Esophagus squamous epithelium (tissue), 5 donors: ENCODE measurements at regions not wholly inside any gene's neighbourhood (a gene's known extent, or its start where the extent isn't known, plus 50 kb on each side); places are given as distances from the start of the nearest gene placed in this dataset.

Experiments
- DNase-seq: peaks from one replicate; lab custom pipeline; 2025; lab: John Stamatoyannopoulos, UW
- H3K27ac ChIP-seq, 4 donors: fragments of 200-600 bp; sonication (generic); one replicate each; pipeline ENCODE4 v1.5.1; 2016 to 2019; ENCODE audit warnings: mild to moderate bottlenecking in 1 of 4
- H3K27me3 ChIP-seq, 4 donors: fragments of 200-600 bp; sonication (generic); 1 replicate in 3 of 4; 2 replicates in 1 of 4; pipeline versions ENCODE4 v1.5.1 to v1.6.0; 2017 to 2021; ENCODE audit warnings: antibody characterized with exemption in 1 of 4
- H3K36me3 ChIP-seq, 3 donors: fragments of 200-600 bp; sonication (generic); one replicate each; pipeline ENCODE4 v1.5.1; 2016 to 2019
- H3K4me1 ChIP-seq, 3 donors: fragments of 200-600 bp; sonication (generic); one replicate each; pipeline ENCODE4 v1.5.1; 2017 to 2019
- H3K4me3 ChIP-seq, 4 donors: fragments of 200-600 bp; sonication (generic); 1 replicate in 3 of 4; 2 replicates in 1 of 4; pipeline ENCODE4 v1.5.1; 2016 to 2019; ENCODE audit warnings: mild to moderate bottlenecking in 2 of 4, moderate library complexity in 1 of 4
- H3K9me3 ChIP-seq, 3 donors: fragments of 200-600 bp; sonication (generic); one replicate each; pipeline ENCODE4 v1.5.1; 2016 to 2019
- CTCF ChIP-seq, 6 experiments: fragments of 450-650 bp in 4 of 6; fragments of 200-600 bp in 2 of 6; sonication (generic) in 2 of 6; IDR thresholded peaks; one replicate each; pipeline ENCODE4 v1.5.1; 2016 to 2019; ENCODE audit warnings: antibody characterized with exemption in 6 of 6, mild to moderate bottlenecking in 4 of 6, moderate library complexity in 4 of 6
- POLR2A ChIP-seq, 4 donors: fragments of 450-650 bp; IDR thresholded peaks; one replicate each; pipeline ENCODE4 v1.6.1; 2017; ENCODE audit warnings: antibody characterized with exemption in 4 of 4, mild to moderate bottlenecking in 4 of 4, moderate library complexity in 3 of 4
- WGBS, 2 donors: methylation state at CpG; one replicate each; pipeline ENCODE4 v1.1.5; 2018; 5-methylcytosine and 5-hydroxymethylcytosine counted together
- intact Hi-C: fragments of 100-400 bp; cut with DNase I; formaldehyde crosslinking; loops from one replicate; pipeline ENCODE4 v1.15.0; 2022
- donor health status: DM: yes; HTN: yes; CAD: no.

GRCh38 chr13:81800433-81800832 is 1459.5 kb upstream of the SPRY2 start:
- WGBS, 2 donors: 70% methylated on average over 1 of the region's 1 CpG
- DNase-seq: no peak
- TF ChIP-seq POLR2A (IDR thresholded peaks at IDR 0.05): no peak
- no peak for TF ChIP-seq CTCF (IDR thresholded peaks at IDR 0.05)
- Histone ChIP-seq H3K27me3 (no peaks in the 10 kb centered on the region), H3K9me3 (no peaks in the 10 kb centered on the region), H3K4me1 (no peaks in the 10 kb centered on the region), H3K4me3 (no peak overlapping the region), H3K27ac (no peak overlapping the region), H3K36me3 (no peaks in the 10 kb centered on the region)
- intact Hi-C loops: no loop called here

- Histone ChIP-seq H3K9me3 (no peaks in the 10 kb centered on the region), H3K27ac (no peak overlapping the region), H3K27me3 (no peaks in the 10 kb centered on the region), H3K36me3 (no peaks in the 10 kb centered on the region), H3K4me3 (no peak overlapping the region), H3K4me1 (no peaks in the 10 kb centered on the region)
- WGBS, 2 donors: 7 to 27% methylated on average over 1 of the region's 1 CpG
- intact Hi-C loops: no loop called here
- no peak for DNase-seq
- TF ChIP-seq CTCF (IDR thresholded peaks at IDR 0.05): no peak
- TF ChIP-seq POLR2A (IDR thresholded peaks at IDR 0.05): no peak
Measured at GRCh38 chr13:81795710-81796109, 1454.8 kb upstream of the SPRY2 start.

GRCh38 chr13:81791641-81792040 is 1450.7 kb upstream of the SPRY2 start:
- H3K27ac ChIP-seq: no peak overlapping the region
- H3K4me3 ChIP-seq: no peak overlapping the region
- DNase-seq: no peak
- no peaks in the 10 kb centered on the region for H3K4me1 ChIP-seq
- WGBS, 2 donors: 56 to 75% methylated on average over 1 of the region's 1 CpG
- intact Hi-C loops: no loop called here
- no peaks in the 10 kb centered on the region for H3K27me3 ChIP-seq
- no peaks in the 10 kb centered on the region for H3K9me3 ChIP-seq
- TF ChIP-seq CTCF (IDR thresholded peaks at IDR 0.05): no peak
- TF ChIP-seq POLR2A (IDR thresholded peaks at IDR 0.05): no peak
- H3K36me3 ChIP-seq: no peaks in the 10 kb centered on the region

GRCh38 chr13:81781471-81781870 is 1440.5 kb upstream of the SPRY2 start:
- intact Hi-C loops: no loop called here

GRCh38 chr13:81779876-81780275 is 1439.0 kb upstream of the SPRY2 start:
- H3K9me3 ChIP-seq: no peaks in the 10 kb centered on the region
- TF ChIP-seq CTCF (IDR thresholded peaks at IDR 0.05) (no peak), POLR2A (IDR thresholded peaks at IDR 0.05) (no peak)
- H3K27ac ChIP-seq: no peak overlapping the region
- intact Hi-C loops: no loop called here
- DNase-seq: no peak
- no peaks in the 10 kb centered on the region for H3K27me3 ChIP-seq
- H3K4me1 ChIP-seq: peaks cover 0 to 8% (median 0%) of the 10 kb centered on the region in 3 donors
- H3K4me3 ChIP-seq: no peak overlapping the region
- H3K36me3 ChIP-seq: no peaks in the 10 kb centered on the region

More at GRCh38 chr13:81781471-81781870, 1440.5 kb upstream of the SPRY2 start:
- Histone ChIP-seq H3K4me3 (no peak overlapping the region), H3K36me3 (no peaks in the 10 kb centered on the region), H3K27ac (no peak overlapping the region), H3K9me3 (no peaks in the 10 kb centered on the region), H3K4me1 (peaks cover 0 to 8% (median 0%) of the 10 kb centered on the region in 3 donors), H3K27me3 (no peaks in the 10 kb centered on the region)
- TF ChIP-seq POLR2A (IDR thresholded peaks at IDR 0.05) (no peak), CTCF (IDR thresholded peaks at IDR 0.05) (no peak)
- DNase-seq: no peak
- 81 to 93% methylated on average over 3 of the region's 3 CpGs for WGBS, 2 donors
